ENCODE measurements at regions not wholly inside any gene's neighbourhood (a gene's known extent, or its start where the extent isn't known, plus 50 kb on each side); places are given as distances from the start of the nearest gene placed in this dataset.

GRCh38 chr9:27672718-27673117, 99.4 kb upstream of the C9orf72 start:
- Histone ChIP-seq H3K4me3 (replicated peaks in 1 of 3; ENCODE audit: insufficient read depth in 1 of 3, low read depth in 2 of 3, low read length in 3 of 3) (no peak overlapping the region), H4K20me1 (ENCODE audit: insufficient read depth, low read length) (no peaks in the 10 kb centered on the region), H3K79me2 (ENCODE audit: insufficient read depth, low read length) (no peaks in the 10 kb centered on the region), H3K9ac (ENCODE audit: insufficient read depth, low read depth, low read length) (no peak overlapping the region), H3K4me2 (ENCODE audit: low read depth, low read length) (no peak overlapping the region), H3K27me3 (ENCODE audit: control insufficient read depth in 1 of 2, insufficient read depth in 2 of 2, low read length in 2 of 2) (no peaks in the 10 kb centered on the region), H3K9me3 (ENCODE audit: low read length) (no peaks in the 10 kb centered on the region), H3K36me3 (replicated peaks in 1 of 2; ENCODE audit: control insufficient read depth in 1 of 2, insufficient read depth in 2 of 2, low read length in 2 of 2) (no peaks in the 10 kb centered on the region), H2AFZ (ENCODE audit: low read length) (no peak overlapping the region), H3K4me1 (ENCODE audit: insufficient read depth, low read length) (no peaks in the 10 kb centered on the region), H3K27ac (ENCODE audit: extremely low read length, insufficient read depth, low read length) (no peak overlapping the region)
- FAIRE-seq (no peak), ATAC-seq (no peak), DNase-seq (ENCODE audit: low spot score) (no peak)
- CTCF ChIA-PET (ENCODE audit: low intra/inter-chr PET ratio, low total read pairs) = no interaction called here
- in situ Hi-C loops (cut with HindIII; ENCODE audit: extremely low pct_ligation_motif_present, low pct_unique_long_range_greater_than_20kb) (no loop called here), intact Hi-C loops (cut with micrococcal nuclease; ENCODE audit: unreplicated experiment) (no loop called here)
- POLR2A ChIA-PET = no interaction called here
- 27% methylated on average over 3 of the region's 3 CpGs for WGBS (ENCODE audit: low lambda C conversion rate)
- no TSS peak for BruUV-seq (replicated peaks)
- TF ChIP-seq ATF2 (CRISPR knock-in tag; IDR thresholded peaks at IDR 0.05) (no peak), SOX13 (IDR thresholded peaks at IDR 0.05) (no peak), SOX13 (CRISPR knock-in tag; conservative IDR thresholded peaks at IDR 0.05 in 1 of 2, IDR thresholded peaks at IDR 0.05 in 1 of 2) (no peak), MYNN (CRISPR knock-in tag; IDR thresholded peaks at IDR 0.05; ENCODE audit: low read depth) (no peak), ZEB1 (IDR thresholded peaks at IDR 0.05; ENCODE audit: insufficient replicate concordance, low read depth) (no peak), CENPT (CRISPR knock-in tag; IDR thresholded peaks at IDR 0.05; ENCODE audit: low read depth) (no peak), MXD3 (CRISPR knock-in tag; IDR thresholded peaks at IDR 0.05) (no peak), NCOA5 (CRISPR knock-in tag; IDR thresholded peaks at IDR 0.05) (no peak)
- TF ChIP-seq, protein P1, sequence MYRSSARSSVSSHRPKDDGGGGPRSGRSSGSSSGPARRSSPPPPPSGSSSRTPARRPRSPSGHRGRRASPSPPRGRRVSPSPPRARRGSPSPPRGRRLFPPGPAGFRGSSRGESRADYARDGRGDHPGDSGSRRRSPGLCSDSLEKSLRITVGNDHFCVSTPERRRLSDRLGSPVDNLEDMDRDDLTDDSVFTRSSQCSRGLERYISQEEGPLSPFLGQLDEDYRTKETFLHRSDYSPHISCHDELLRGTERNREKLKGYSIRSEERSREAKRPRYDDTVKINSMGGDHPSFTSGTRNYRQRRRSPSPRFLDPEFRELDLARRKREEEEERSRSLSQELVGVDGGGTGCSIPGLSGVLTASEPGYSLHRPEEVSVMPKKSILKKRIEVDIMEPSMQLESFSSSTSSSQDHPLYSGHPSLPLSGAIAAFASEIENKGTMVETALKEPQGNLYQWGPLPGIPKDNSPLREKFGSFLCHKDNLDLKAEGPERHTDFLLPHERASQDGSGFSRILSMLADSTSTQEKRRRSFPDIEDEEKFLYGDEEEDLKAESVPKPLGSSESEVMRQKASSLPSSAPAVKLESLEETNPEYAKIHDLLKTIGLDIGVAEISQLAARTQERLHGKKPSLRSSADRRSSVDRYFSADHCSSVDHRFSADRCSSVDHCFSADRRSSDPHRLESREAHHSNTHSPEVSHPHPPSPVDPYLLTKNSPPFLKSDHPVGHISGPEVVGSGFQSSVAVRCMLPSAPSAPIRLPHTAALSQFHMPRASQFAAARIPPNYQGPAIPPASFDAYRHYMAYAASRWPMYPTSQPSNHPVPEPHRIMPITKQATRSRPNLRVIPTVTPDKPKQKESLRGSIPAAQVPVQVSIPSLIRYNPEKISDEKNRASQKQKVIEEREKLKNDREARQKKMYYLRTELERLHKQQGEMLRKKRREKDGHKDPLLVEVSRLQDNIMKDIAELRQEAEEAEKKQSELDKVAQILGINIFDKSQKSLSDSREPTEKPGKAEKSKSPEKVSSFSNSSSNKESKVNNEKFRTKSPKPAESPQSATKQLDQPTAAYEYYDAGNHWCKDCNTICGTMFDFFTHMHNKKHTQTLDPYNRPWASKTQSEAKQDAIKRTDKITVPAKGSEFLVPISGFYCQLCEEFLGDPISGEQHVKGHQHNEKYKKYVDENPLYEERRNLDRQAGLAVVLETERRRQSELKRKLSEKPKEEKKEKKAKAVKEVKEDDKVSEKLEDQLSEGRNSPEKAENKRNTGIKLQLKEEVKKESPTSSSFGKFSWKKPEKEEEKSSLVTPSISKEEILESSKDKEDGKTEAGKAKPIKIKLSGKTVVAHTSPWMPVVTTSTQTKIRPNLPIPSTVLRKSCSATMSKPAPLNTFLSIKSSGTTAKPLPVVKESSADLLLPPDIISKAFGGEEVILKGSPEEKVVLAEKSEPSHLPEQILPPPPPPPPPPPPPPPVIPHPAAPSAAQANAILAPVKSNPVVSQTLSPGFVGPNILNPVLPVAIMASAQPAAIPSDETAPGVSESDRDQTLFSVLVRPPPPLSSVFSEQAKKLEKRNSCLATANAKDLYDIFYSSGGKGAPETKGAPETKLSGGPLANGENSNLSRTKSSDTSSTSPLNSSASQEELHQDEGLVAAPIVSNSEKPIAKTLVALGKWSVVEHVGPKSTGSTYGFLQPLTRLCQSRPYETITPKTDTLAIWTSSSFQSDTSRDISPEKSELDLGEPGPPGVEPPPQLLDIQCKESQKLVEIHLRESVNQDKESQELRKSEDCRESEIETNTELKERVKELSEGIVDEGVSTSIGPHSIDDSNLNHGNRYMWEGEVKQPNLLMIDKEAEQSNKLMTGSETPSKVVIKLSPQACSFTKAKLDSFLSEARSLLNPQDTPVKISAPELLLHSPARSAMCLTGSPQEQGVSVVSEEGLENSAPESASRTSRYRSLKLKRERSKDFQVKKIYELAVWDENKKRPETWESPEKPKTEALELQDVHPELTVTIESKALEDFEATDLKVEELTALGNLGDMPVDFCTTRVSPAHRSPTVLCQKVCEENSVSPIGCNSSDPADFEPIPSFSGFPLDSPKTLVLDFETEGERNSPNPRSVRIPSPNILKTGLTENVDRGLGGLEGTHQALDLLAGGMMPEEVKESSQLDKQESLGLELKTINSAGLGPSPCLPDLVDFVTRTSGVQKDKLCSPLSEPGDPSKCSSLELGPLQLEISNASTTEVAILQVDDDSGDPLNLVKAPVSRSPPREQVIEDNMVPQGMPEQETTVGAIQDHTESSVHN (CRISPR knock-in tag; IDR thresholded peaks at IDR 0.05) = no peak
- TF ChIP-seq, protein P2, sequence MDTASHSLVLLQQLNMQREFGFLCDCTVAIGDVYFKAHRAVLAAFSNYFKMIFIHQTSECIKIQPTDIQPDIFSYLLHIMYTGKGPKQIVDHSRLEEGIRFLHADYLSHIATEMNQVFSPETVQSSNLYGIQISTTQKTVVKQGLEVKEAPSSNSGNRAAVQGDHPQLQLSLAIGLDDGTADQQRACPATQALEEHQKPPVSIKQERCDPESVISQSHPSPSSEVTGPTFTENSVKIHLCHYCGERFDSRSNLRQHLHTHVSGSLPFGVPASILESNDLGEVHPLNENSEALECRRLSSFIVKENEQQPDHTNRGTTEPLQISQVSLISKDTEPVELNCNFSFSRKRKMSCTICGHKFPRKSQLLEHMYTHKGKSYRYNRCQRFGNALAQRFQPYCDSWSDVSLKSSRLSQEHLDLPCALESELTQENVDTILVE (CRISPR knock-in tag; IDR thresholded peaks at IDR 0.05) = no peak
